ENCODE measurements at regions not wholly inside any gene's neighbourhood (a gene's known extent, or its start where the extent isn't known, plus 50 kb on each side); places are given as distances from the start of the nearest gene placed in this dataset.

DNA sequence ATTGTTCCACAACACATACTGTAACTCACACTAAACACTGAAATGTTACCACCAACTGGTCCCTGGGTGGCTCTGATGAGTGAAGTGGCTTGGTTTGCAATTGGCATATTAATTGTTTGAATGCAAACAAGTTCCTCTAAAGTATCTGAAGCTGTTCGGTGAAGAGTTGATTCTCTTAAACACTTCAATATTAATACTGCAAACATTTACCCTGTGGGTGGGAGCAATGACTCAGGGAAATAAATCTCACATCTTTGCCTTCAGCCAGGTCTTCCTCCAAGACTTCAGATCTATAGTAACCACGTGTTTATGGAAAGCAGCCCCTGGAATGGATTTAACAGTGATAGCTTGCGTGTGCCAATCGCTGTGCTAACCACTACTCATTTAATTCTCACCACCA is 176.0 kb downstream of the MAFB start:
- TF ChIP-seq, protein P1, sequence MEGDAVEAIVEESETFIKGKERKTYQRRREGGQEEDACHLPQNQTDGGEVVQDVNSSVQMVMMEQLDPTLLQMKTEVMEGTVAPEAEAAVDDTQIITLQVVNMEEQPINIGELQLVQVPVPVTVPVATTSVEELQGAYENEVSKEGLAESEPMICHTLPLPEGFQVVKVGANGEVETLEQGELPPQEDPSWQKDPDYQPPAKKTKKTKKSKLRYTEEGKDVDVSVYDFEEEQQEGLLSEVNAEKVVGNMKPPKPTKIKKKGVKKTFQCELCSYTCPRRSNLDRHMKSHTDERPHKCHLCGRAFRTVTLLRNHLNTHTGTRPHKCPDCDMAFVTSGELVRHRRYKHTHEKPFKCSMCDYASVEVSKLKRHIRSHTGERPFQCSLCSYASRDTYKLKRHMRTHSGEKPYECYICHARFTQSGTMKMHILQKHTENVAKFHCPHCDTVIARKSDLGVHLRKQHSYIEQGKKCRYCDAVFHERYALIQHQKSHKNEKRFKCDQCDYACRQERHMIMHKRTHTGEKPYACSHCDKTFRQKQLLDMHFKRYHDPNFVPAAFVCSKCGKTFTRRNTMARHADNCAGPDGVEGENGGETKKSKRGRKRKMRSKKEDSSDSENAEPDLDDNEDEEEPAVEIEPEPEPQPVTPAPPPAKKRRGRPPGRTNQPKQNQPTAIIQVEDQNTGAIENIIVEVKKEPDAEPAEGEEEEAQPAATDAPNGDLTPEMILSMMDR (IDR thresholded peaks at IDR 0.05; ENCODE audit: low read depth, low read length, poor library complexity, severe bottlenecking): no peak
- no peak for TF ChIP-seq EZH2phosphoT487 (IDR thresholded peaks at IDR 0.05; ENCODE audit: borderline replicate concordance, low read length)

Data from DOHH2 (cell line).